ENCODE measurements at regions not wholly inside any gene's neighbourhood (a gene's known extent, or its start where the extent isn't known, plus 50 kb on each side); places are given as distances from the start of the nearest gene placed in this dataset.

DNA sequence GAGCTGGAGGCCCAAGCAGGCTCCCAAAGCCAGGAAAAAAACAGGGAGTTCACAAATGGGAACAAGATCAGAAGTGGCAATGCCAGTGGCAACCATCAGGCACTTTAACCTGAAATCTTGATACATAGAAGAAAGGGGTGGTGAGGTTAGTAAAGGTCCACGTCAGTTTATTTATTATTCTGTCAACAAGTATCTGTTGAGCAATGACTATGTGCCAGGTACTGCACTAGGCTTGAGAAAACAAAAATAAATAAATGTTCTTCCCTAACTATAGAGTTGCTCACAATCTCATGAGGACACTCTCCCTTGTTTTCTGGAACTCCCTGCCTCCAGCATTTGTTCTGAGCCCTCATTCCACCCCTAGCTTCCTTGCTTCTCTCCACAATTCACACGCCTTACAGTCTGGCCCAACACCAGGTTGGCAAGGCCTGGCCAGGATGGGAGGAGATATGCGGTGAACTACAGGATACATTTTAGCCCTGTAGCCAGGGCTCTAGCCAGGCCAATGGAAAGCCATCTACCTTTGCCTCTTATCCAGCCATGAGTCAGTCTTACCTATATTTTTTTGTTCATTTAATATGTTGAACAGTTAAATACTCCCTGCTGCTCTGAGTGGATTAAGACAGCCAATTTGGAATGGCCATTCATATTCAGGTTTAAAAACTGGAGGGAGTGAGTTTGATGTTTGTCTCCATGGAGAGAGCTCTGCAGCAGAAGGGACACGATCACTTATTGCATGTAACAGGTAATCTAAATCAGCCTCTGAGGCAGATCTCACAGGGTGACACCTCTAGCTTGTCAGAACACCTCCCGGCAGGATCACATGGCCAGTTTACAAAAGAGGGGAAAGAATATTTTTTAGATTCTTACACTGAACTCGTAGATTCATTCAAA lies 161.9 kb upstream of the ATP11B start:
- TF ChIP-seq MXI1 (IDR thresholded peaks at IDR 0.05; ENCODE audit: low read depth, low read length) (no peak), REST (IDR thresholded peaks at IDR 0.05; ENCODE audit: low read depth, low read length) (no peak)
- TF ChIP-seq, protein P1, sequence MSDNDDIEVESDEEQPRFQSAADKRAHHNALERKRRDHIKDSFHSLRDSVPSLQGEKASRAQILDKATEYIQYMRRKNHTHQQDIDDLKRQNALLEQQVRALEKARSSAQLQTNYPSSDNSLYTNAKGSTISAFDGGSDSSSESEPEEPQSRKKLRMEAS (IDR thresholded peaks at IDR 0.05; ENCODE audit: low read depth): no peak

Measured in SK-N-SH (cell line).